ENCODE measurements at regions not wholly inside any gene's neighbourhood (a gene's known extent, or its start where the extent isn't known, plus 50 kb on each side); places are given as distances from the start of the nearest gene placed in this dataset.

DNA sequence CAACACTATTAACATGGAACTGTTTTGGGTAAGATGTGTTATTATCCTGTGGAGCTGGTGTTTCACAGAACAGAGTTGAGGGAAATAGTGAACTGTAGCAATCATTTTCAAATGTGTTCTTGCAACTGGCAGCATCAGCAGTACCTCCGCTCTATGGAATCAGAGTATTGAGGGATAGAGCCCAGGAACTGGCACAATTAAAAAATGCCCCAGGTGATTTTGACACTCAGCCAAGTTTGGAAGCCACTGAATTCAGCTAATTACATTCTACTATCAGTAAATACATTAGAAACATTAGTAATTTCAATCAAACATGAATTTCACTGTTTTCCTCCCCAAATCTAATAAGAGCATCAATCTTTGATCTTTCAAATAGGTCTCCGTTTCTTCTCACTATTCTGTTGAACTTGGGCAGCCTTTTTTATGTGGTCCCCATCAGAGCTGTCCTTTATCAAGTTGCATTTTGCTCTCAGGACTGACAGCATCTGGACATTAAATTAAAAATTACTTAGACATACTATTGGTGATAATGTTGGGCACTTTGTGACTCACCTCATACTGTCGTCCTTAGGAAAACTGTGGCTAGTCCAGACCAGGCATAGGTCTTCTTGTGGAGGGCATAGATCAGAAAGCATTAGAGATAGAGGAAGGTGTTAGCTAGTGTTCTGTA, 251.5 kb downstream of the DHX35 start:
- intact Hi-C loops (cut with DNase I): no loop called here
- H3K9me3 ChIP-seq: no peaks in the 10 kb centered on the region
- no peaks in the 10 kb centered on the region for H3K4me1 ChIP-seq
- H3K4me3 ChIP-seq: no peak overlapping the region
- H3K36me3 ChIP-seq: no peaks in the 10 kb centered on the region
- ATAC-seq: no peak
- DNase-seq: no peak
- TF ChIP-seq CTCF (IDR thresholded peaks at IDR 0.05) (no peak), POLR2A (IDR thresholded peaks at IDR 0.05) (no peak)
- no peak overlapping the region for H3K27ac ChIP-seq
- H3K27me3 ChIP-seq: peaks cover 0 to 5% (median 0%) of the 10 kb centered on the region in 9 donors
- WGBS, 4 donors: 81 to 85% (median 82%) methylated on average over 3 of the region's 3 CpGs

DNA sequence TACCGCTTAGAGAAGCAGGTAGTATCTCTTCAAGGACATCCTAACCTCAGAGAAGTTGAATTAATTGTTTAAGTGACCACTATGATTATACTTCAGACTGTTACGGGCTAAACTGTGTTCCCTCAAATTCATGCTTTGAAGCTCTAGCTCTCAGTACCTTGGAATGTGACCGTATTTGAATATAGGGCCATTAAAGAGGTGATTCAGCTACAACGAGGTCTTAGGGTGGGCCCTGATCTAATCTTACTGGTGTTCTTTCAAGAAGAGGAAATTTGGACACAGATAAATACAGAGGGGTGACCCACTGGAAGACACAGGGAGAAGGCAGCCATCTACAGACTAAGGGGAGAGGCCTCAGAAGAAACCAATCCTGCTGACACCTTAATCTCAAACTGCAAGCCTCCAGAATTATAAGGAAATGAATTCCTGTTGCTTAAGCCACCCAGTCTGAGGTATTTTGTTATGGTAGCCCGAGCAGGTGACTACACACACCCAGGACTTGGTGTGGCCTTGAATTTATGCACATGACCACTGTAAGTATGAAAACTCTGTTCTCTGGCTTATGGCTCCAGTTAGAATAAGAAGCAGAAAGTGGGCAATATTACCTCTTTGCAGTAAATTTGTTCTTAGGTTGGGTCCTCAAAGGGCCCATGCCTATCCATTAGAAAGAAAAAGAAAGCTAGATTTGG, 249.1 kb downstream of the DHX35 start:
- Histone ChIP-seq H3K36me3 (no peaks in the 10 kb centered on the region), H3K9me3 (no peaks in the 10 kb centered on the region), H3K4me3 (no peak overlapping the region), H3K27ac (no peak overlapping the region), H3K27me3 (peaks cover 0 to 3% (median 0%) of the 10 kb centered on the region in 9 donors), H3K4me1 (no peaks in the 10 kb centered on the region)
- DNase-seq (no peak), ATAC-seq (no peak)
- intact Hi-C loops (cut with DNase I): no loop called here
- 60 to 69% (median 61%) methylated on average over 5 of the region's 5 CpGs for WGBS, 4 donors
- TF ChIP-seq POLR2A (IDR thresholded peaks at IDR 0.05) (no peak), CTCF (IDR thresholded peaks at IDR 0.05) (no peak)

- intact Hi-C loops (cut with DNase I): no loop called here
- ATAC-seq (no peak), DNase-seq (no peak)
- Histone ChIP-seq H3K27ac (no peak overlapping the region), H3K36me3 (no peaks in the 10 kb centered on the region), H3K4me3 (no peak overlapping the region), H3K4me1 (no peaks in the 10 kb centered on the region), H3K27me3 (no peaks in the 10 kb centered on the region), H3K9me3 (no peaks in the 10 kb centered on the region)
- WGBS, 4 donors: 45 to 56% (median 48%) methylated on average over 11 of the region's 11 CpGs
- no peak for TF ChIP-seq CTCF (IDR thresholded peaks at IDR 0.05)
- no peak for TF ChIP-seq POLR2A (IDR thresholded peaks at IDR 0.05)
Observed at GRCh38 chr20:39210341-39211036, 248.3 kb downstream of the DHX35 start.

GRCh38 chr20:39206899-39207564, 244.9 kb downstream of the DHX35 start:
- intact Hi-C loops (cut with DNase I): no loop called here
- no peaks in the 10 kb centered on the region for H3K36me3 ChIP-seq
- TF ChIP-seq POLR2A (IDR thresholded peaks at IDR 0.05) (no peak), CTCF (IDR thresholded peaks at IDR 0.05) (no peak)
- H3K27ac ChIP-seq: no peak overlapping the region
- no peak overlapping the region for H3K4me3 ChIP-seq
- H3K4me1 ChIP-seq: peaks cover 0 to 4% (median 0%) of the 10 kb centered on the region in 12 donors
- no peaks in the 10 kb centered on the region for H3K27me3 ChIP-seq
- DNase-seq (no peak), ATAC-seq (no peak)
- peaks cover 0 to 19% (median 0%) of the 10 kb centered on the region in 12 donors for H3K9me3 ChIP-seq
- WGBS, 4 donors: 63 to 80% (median 68%) methylated on average over 4 of the region's 4 CpGs
